GM23338 (cell line): ENCODE measurements at regions not wholly inside any gene's neighbourhood (a gene's known extent, or its start where the extent isn't known, plus 50 kb on each side); places are given as distances from the start of the nearest gene placed in this dataset.
"Not testable (repeated sequence)": the region's sequence is repeated elsewhere in the genome, so short reads cannot be mapped to it uniquely, and the experiment has no call there.

Experiments used
- ATAC-seq: fragments of 200-7000 bp; cut with Tn5 transposase; 3 replicates; pipeline ENCODE4 v1.9.1; 2020
- DNase-seq: peaks from one replicate; pipeline ENCODE4 v3.0.0-alpha.2; 2015; ENCODE audit warnings: low spot score
- H2AFZ ChIP-seq: fragments of 200-600 bp; sonication (generic); 2 replicates; pipeline ENCODE4 v1.8.0; 2016; ENCODE audit warnings: antibody characterized with exemption, mild to moderate bottlenecking, moderate library complexity
- H3F3A ChIP-seq: fragments of 200-600 bp; sonication (generic); replicated peaks from 2 replicates; pipeline ENCODE4 v1.8.0; 2017; ENCODE audit warnings: antibody characterized with exemption, mixed run types, low read depth
- H3K27ac ChIP-seq: fragments of 200-600 bp; sonication (generic); 2 replicates; pipeline ENCODE4 v1.6.1; 2016; ENCODE audit warnings: low read depth
- H3K27me3 ChIP-seq: fragments of 200-600 bp; sonication (generic); 2 replicates; pipeline ENCODE4 v1.8.0; 2016; ENCODE audit warnings: mild to moderate bottlenecking, mixed run types, moderate library complexity; ENCODE audit not compliant: insufficient read depth
- H3K36me3 ChIP-seq: fragments of 200-600 bp; sonication (generic); 2 replicates; pipeline ENCODE4 v1.8.0; 2016; ENCODE audit warnings: mild to moderate bottlenecking; ENCODE audit not compliant: insufficient read depth
- H3K4me1 ChIP-seq: fragments of 200-600 bp; sonication (generic); 2 replicates; pipeline ENCODE4 v1.8.0; 2016; ENCODE audit warnings: mild to moderate bottlenecking, moderate library complexity; ENCODE audit not compliant: insufficient read depth
- H3K4me2 ChIP-seq: fragments of 200-600 bp; sonication (generic); 2 replicates; pipeline ENCODE4 v1.7.1; 2017; ENCODE audit warnings: mixed run types
- H3K4me3 ChIP-seq: fragments of 200-600 bp; sonication (generic); 2 replicates; pipeline ENCODE4 v1.6.1; 2016; ENCODE audit warnings: mixed run types
- H3K79me2 ChIP-seq: fragments of 200-600 bp; sonication (generic); replicated peaks from 2 replicates; pipeline ENCODE4 v1.8.0; 2017; ENCODE audit warnings: mild to moderate bottlenecking; ENCODE audit not compliant: insufficient read depth
- H3K9me2 ChIP-seq: fragments of 200-600 bp; sonication (generic); 2 replicates; pipeline ENCODE4 v1.8.0; 2017; ENCODE audit not compliant: insufficient read depth
- H4K20me1 ChIP-seq: fragments of 200-600 bp; sonication (generic); replicated peaks from 2 replicates; pipeline ENCODE4 v1.8.0; 2017; ENCODE audit warnings: mild to moderate bottlenecking; ENCODE audit not compliant: insufficient read depth
- H3K27ac Mint-ChIP-seq: 2 replicates; pipeline ENCODE4 v1.8.0; 2020; ENCODE audit warnings: inconsistent platforms, mild to moderate bottlenecking, moderate library complexity, mixed read lengths
- H3K27me3 Mint-ChIP-seq: 3 replicates; pipeline ENCODE4 v1.8.0; 2022; ENCODE audit warnings: low read depth, mild to moderate bottlenecking, moderate library complexity, mixed read lengths, inconsistent platforms; ENCODE audit not compliant: insufficient read depth, poor library complexity
- H3K36me3 Mint-ChIP-seq: 3 replicates; pipeline ENCODE4 v1.8.0; 2021; ENCODE audit warnings: low read depth, mild to moderate bottlenecking, inconsistent platforms, moderate library complexity, mixed read lengths
- H3K4me1 Mint-ChIP-seq: 3 replicates; pipeline ENCODE4 v1.8.0; 2020; ENCODE audit warnings: mild to moderate bottlenecking, inconsistent platforms, mixed read lengths
- H3K4me3 Mint-ChIP-seq: 3 replicates; pipeline ENCODE4 v1.8.0; 2021; ENCODE audit warnings: moderate library complexity, mild to moderate bottlenecking, inconsistent platforms, mixed read lengths
- H3K9me3 Mint-ChIP-seq: 3 replicates; pipeline ENCODE4 v1.8.0; 2020; ENCODE audit warnings: moderate library complexity, mild to moderate bottlenecking, inconsistent platforms, mixed read lengths
- CREB1 ChIP-seq: fragments of 250-450 bp; sonication (Bioruptor Pico); IDR thresholded peaks from 2 replicates; pipeline ENCODE4 v1.5.0; 2020; ENCODE audit warnings: low read depth, mild to moderate bottlenecking, moderate library complexity
- ETS1 ChIP-seq: IDR thresholded peaks from 2 replicates; pipeline ENCODE4 v1.6.1; 2016; ENCODE audit warnings: antibody characterized with exemption
- EZH2 ChIP-seq: fragments of 200-600 bp; sonication (generic); IDR thresholded peaks from one replicate; pipeline ENCODE4 v1.8.0; 2017; ENCODE audit warnings: antibody characterized with exemption, mild to moderate bottlenecking, low read depth; ENCODE audit not compliant: unreplicated experiment
- EZH2phosphoT487 ChIP-seq: fragments of 200-600 bp; sonication (generic); IDR thresholded peaks from one replicate; pipeline ENCODE4 v1.8.1; 2018; ENCODE audit warnings: antibody characterized with exemption; ENCODE audit not compliant: unreplicated experiment
- JUNB ChIP-seq: IDR thresholded peaks from one replicate; pipeline ENCODE4 v1.6.1; 2016; ENCODE audit warnings: antibody characterized with exemption; ENCODE audit not compliant: unreplicated experiment
- NANOG ChIP-seq: IDR thresholded peaks from 2 replicates; pipeline ENCODE4 v1.6.1; 2016; ENCODE audit warnings: antibody characterized with exemption, borderline replicate concordance
- POLR2AphosphoS5 ChIP-seq: IDR thresholded peaks from 2 replicates; pipeline ENCODE4 v1.6.1; 2016; ENCODE audit warnings: antibody characterized with exemption, low read depth
- REST ChIP-seq: IDR thresholded peaks from one replicate; pipeline ENCODE4 v1.6.1; 2018; ENCODE audit warnings: antibody characterized with exemption; ENCODE audit not compliant: unreplicated experiment
- STAT1 ChIP-seq: IDR thresholded peaks from one replicate; pipeline ENCODE4 v1.6.1; 2016; ENCODE audit warnings: antibody characterized with exemption; ENCODE audit not compliant: unreplicated experiment
- ZNF114 ChIP-seq: fragments of 250-450 bp; sonication (Bioruptor Pico); IDR thresholded peaks from 2 replicates; pipeline ENCODE4 v1.5.0; 2020; ENCODE audit warnings: mild to moderate bottlenecking, moderate library complexity
- ZNF331 ChIP-seq: fragments of 250-450 bp; sonication (Bioruptor Pico); IDR thresholded peaks from 2 replicates; pipeline ENCODE4 v1.5.0; 2020; ENCODE audit warnings: low read depth, mild to moderate bottlenecking, moderate library complexity

- H3K79me2 ChIP-seq, H3K9me2 ChIP-seq, H3K4me3 Mint-ChIP-seq, H4K20me1 ChIP-seq, H3K4me1 ChIP-seq, H3K27ac ChIP-seq, H3K27me3 ChIP-seq, H3K4me2 ChIP-seq, ATAC-seq, H3K27me3 Mint-ChIP-seq, H2AFZ ChIP-seq, H3K4me3 ChIP-seq, H3F3A ChIP-seq, H3K4me1 Mint-ChIP-seq, H3K36me3 Mint-ChIP-seq, H3K27ac Mint-ChIP-seq, H3K9me3 Mint-ChIP-seq, H3K36me3 ChIP-seq, DNase-seq: not testable (repeated sequence)
Observed at GRCh38 chr14:78056890-78057289, 113.3 kb upstream of the NRXN3 start.

- no peak overlapping the region for H3K27ac Mint-ChIP-seq
- Histone ChIP-seq H3K79me2 (no peaks in the 10 kb centered on the region), H3K4me2 (no peak overlapping the region), H3K4me1 (no peaks in the 10 kb centered on the region), H3K9me2 (no peaks in the 10 kb centered on the region), H3K4me3 (no peak overlapping the region), H3K27me3 (no peaks in the 10 kb centered on the region), H3K27ac (no peak overlapping the region), H3K36me3 (no peaks in the 10 kb centered on the region), H3F3A (no peaks in the 10 kb centered on the region), H4K20me1 (no peaks in the 10 kb centered on the region), H2AFZ (no peak overlapping the region)
- peaks cover 7% of the 10 kb centered on the region; the same call in 1 of the 3 replicates for H3K4me1 Mint-ChIP-seq
- TF ChIP-seq ETS1: no peak
- no peak for TF ChIP-seq ZNF114 (CRISPR knock-in tag)
- TF ChIP-seq POLR2AphosphoS5: no peak
- no peak for TF ChIP-seq JUNB
- no peak for TF ChIP-seq EZH2
- TF ChIP-seq STAT1: no peak
- DNase-seq: no peak
- no peaks in the 10 kb centered on the region for H3K27me3 Mint-ChIP-seq
- no peaks in the 10 kb centered on the region for H3K36me3 Mint-ChIP-seq
- no peaks in the 10 kb centered on the region for H3K9me3 Mint-ChIP-seq
- ATAC-seq: no peak
- no peak overlapping the region for H3K4me3 Mint-ChIP-seq
Observed at GRCh38 chr14:78070344-78070743, 99.8 kb upstream of the NRXN3 start.

- H3K36me3 Mint-ChIP-seq: no peaks in the 10 kb centered on the region
- Histone ChIP-seq H3K36me3 (no peaks in the 10 kb centered on the region), H3K4me2 (no peak overlapping the region), H3K27me3 (no peaks in the 10 kb centered on the region), H3K4me1 (no peaks in the 10 kb centered on the region), H3K9me2 (no peaks in the 10 kb centered on the region), H3F3A (no peaks in the 10 kb centered on the region), H2AFZ (no peak overlapping the region), H3K79me2 (no peaks in the 10 kb centered on the region), H4K20me1 (no peaks in the 10 kb centered on the region), H3K27ac (no peak overlapping the region), H3K4me3 (no peak overlapping the region)
- TF ChIP-seq CREB1 (CRISPR knock-in tag): no peak
- TF ChIP-seq ZNF114 (CRISPR knock-in tag): no peak
- no peak for TF ChIP-seq REST
- no peak for TF ChIP-seq EZH2phosphoT487
- no peak for TF ChIP-seq ZNF331 (CRISPR knock-in tag)
- TF ChIP-seq NANOG: no peak
- DNase-seq (no peak), ATAC-seq (no peak)
- H3K4me3 Mint-ChIP-seq: no peak overlapping the region
- H3K9me3 Mint-ChIP-seq: no peaks in the 10 kb centered on the region
- H3K4me1 Mint-ChIP-seq: peaks cover 10% of the 10 kb centered on the region; the same call in 1 of the 3 replicates
- H3K27me3 Mint-ChIP-seq: no peaks in the 10 kb centered on the region
- H3K27ac Mint-ChIP-seq: no peak overlapping the region
Observed at GRCh38 chr14:78071016-78071549, 99.1 kb upstream of the NRXN3 start.
